ENCODE measurements at regions not wholly inside any gene's neighbourhood (a gene's known extent, or its start where the extent isn't known, plus 50 kb on each side); places are given as distances from the start of the nearest gene placed in this dataset.

DNA sequence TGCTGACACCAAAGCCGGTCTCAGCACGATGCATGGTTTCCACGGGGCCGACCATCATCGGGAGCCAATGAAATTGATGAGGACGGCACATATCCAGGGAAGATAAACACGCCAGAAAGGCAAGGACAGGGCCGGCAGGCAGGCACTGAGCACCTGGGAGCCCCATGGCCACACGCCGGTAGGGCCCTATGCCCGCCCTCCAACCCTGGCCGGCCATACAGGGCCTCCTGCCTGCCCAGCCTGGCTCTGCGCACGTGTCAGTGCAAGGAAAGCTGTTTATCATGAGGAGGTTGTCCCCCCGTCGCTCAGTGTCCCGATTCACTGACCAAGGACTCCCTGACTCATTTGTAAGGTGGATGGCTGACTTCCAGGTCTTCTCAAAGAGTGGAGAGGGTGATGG is 237.5 kb downstream of the GLI2 start:
- TF ChIP-seq, protein P1, sequence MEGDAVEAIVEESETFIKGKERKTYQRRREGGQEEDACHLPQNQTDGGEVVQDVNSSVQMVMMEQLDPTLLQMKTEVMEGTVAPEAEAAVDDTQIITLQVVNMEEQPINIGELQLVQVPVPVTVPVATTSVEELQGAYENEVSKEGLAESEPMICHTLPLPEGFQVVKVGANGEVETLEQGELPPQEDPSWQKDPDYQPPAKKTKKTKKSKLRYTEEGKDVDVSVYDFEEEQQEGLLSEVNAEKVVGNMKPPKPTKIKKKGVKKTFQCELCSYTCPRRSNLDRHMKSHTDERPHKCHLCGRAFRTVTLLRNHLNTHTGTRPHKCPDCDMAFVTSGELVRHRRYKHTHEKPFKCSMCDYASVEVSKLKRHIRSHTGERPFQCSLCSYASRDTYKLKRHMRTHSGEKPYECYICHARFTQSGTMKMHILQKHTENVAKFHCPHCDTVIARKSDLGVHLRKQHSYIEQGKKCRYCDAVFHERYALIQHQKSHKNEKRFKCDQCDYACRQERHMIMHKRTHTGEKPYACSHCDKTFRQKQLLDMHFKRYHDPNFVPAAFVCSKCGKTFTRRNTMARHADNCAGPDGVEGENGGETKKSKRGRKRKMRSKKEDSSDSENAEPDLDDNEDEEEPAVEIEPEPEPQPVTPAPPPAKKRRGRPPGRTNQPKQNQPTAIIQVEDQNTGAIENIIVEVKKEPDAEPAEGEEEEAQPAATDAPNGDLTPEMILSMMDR (conservative IDR thresholded peaks at IDR 0.05), result no peak
- TF ChIP-seq ZFX (IDR thresholded peaks at IDR 0.05), result no peak

Data from C4-2B (cell line).